ENCODE measurements at regions not wholly inside any gene's neighbourhood (a gene's known extent, or its start where the extent isn't known, plus 50 kb on each side); places are given as distances from the start of the nearest gene placed in this dataset.
"Not testable (repeated sequence)": the region's sequence is repeated elsewhere in the genome, so short reads cannot be mapped to it uniquely, and the experiment has no call there.

DNA sequence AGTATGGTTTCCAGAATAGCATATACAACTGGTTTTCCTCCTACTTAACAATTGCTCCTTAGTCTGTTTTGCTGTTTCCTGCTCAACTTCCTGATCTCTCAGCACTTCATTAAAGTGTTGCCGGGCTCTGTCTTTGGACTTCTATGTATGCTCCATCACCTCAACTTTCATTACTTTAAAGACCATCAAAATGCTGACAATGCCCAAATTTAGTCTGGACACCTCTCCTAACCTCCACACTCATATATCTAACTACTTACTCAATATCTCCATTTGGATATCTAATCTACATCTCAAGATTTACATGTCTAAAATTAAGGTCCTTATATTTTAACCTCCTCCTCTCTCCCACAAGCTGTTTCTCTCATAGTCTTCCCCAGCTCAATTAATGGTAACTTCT is 54.4 kb upstream of the LGR5 start:
- Histone ChIP-seq H3K9me2 (ENCODE audit: insufficient read depth) (no peaks in the 10 kb centered on the region), H4K20me1 (ENCODE audit: insufficient read depth) (no peaks in the 10 kb centered on the region), H3K79me2 (ENCODE audit: low read depth) (no peaks in the 10 kb centered on the region), H3K36me3 (ENCODE audit: low read depth) (no peaks in the 10 kb centered on the region), H3K4me1 (replicated peaks; ENCODE audit: insufficient read depth) (no peaks in the 10 kb centered on the region), H3K4me2 (no peak overlapping the region), H3K4me3 (no peak overlapping the region), H3K27ac (no peak overlapping the region), H3F3A (ENCODE audit: insufficient read depth, low read depth) (no peaks in the 10 kb centered on the region), H3K27me3 (ENCODE audit: insufficient read depth, low read depth) (no peaks in the 10 kb centered on the region), H2AFZ (no peak overlapping the region), H3K9me3 (ENCODE audit: insufficient read depth, low read depth) (no peaks in the 10 kb centered on the region)
- POLR2A ChIA-PET (ENCODE audit: unreplicated experiment): no interaction called here
- CTCF ChIA-PET: no interaction called here
- intact Hi-C loops (cut with micrococcal nuclease; ENCODE audit: unreplicated experiment): no loop called here
- no peak for DNase-seq
- no TSS peak for BruUV-seq (replicated peaks)
- no peak for TF ChIP-seq EZH2 (IDR thresholded peaks at IDR 0.05; ENCODE audit: low read depth)
- TF ChIP-seq, protein P1, sequence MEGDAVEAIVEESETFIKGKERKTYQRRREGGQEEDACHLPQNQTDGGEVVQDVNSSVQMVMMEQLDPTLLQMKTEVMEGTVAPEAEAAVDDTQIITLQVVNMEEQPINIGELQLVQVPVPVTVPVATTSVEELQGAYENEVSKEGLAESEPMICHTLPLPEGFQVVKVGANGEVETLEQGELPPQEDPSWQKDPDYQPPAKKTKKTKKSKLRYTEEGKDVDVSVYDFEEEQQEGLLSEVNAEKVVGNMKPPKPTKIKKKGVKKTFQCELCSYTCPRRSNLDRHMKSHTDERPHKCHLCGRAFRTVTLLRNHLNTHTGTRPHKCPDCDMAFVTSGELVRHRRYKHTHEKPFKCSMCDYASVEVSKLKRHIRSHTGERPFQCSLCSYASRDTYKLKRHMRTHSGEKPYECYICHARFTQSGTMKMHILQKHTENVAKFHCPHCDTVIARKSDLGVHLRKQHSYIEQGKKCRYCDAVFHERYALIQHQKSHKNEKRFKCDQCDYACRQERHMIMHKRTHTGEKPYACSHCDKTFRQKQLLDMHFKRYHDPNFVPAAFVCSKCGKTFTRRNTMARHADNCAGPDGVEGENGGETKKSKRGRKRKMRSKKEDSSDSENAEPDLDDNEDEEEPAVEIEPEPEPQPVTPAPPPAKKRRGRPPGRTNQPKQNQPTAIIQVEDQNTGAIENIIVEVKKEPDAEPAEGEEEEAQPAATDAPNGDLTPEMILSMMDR (conservative IDR thresholded peaks at IDR 0.05): no peak

DNA sequence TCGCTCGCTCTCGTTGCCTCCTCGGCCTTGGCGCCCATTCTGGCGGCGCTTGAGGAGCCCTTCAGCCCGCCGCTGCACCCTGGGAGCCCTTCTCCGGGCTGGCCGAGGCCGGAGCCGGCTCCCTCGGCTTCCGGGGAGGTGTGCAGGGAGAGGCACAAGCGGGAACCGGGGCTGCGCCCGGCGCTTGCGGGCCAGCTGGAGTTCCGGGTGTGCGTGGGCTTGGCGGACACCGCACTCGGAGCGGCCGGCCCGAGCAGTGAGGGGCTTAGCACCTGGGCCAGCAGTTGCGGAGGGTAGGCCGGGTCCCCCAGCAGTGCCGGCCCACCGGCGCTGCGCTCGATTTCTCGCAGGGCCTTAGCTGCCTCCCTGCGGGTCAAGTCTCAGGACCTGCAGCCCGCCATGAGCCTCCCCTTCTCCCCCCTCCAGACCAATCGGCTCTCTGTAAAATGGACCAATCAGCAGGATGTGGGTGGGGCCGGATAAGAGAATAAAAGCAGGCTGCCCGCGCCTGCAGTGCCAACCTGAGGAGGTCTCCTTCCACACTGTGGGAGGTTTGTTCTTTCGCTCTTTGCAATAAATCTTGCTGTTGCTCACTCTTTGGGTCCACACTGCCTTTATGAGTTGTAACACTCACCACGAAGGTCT is 62.8 kb upstream of the LGR5 start:
- POLR2A ChIA-PET (ENCODE audit: unreplicated experiment); H3K27me3 ChIP-seq (ENCODE audit: insufficient read depth, low read depth); H3K4me3 ChIP-seq; H4K20me1 ChIP-seq (ENCODE audit: insufficient read depth); H3K9me2 ChIP-seq (ENCODE audit: insufficient read depth); H2AFZ ChIP-seq; H3K4me2 ChIP-seq; H3K27ac ChIP-seq; H3K9me3 ChIP-seq (ENCODE audit: insufficient read depth, low read depth); H3K36me3 ChIP-seq (ENCODE audit: low read depth); H3K79me2 ChIP-seq (ENCODE audit: low read depth); H3K4me1 ChIP-seq (replicated peaks; ENCODE audit: insufficient read depth); BruUV-seq (replicated peaks); intact Hi-C loops (cut with micrococcal nuclease; ENCODE audit: unreplicated experiment); H3F3A ChIP-seq (ENCODE audit: insufficient read depth, low read depth); DNase-seq: not testable (repeated sequence)
- CTCF ChIA-PET: interaction anchor here (1.0 kb wide), 1 partner anchor 174 kb away, joined by 3 read pairs; no protein-coding TSS in a partner anchor

DNA sequence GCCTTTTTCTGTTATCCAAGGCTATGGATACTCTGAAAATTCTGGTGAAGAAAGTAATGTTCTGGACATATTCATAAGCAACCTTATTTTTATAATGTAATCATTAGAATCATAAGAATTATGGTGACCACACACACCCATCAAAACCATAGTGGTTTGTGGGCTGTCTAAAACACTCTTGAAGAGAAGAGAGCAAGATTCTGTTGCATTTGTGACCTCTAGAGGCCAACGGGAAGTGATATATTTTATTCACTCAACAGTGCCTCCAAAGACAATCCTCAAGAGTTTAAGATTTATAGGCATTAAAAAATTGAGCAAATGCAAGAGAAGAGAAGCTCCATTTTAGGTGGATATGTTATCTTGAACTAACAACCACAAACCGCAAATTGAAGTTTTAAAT is 68.5 kb upstream of the LGR5 start:
- POLR2A ChIA-PET (ENCODE audit: unreplicated experiment): no interaction called here
- no TSS peak for BruUV-seq (replicated peaks)
- no peak overlapping the region for H2AFZ ChIP-seq
- no peaks in the 10 kb centered on the region for H3K9me3 ChIP-seq (ENCODE audit: insufficient read depth, low read depth)
- intact Hi-C loops (cut with micrococcal nuclease; ENCODE audit: unreplicated experiment): no loop called here
- no peaks in the 10 kb centered on the region for H3K4me1 ChIP-seq (replicated peaks; ENCODE audit: insufficient read depth)
- TF ChIP-seq, protein P1 (conservative IDR thresholded peaks at IDR 0.05): no peak
- TF ChIP-seq EZH2 (IDR thresholded peaks at IDR 0.05; ENCODE audit: low read depth): no peak
- CTCF ChIA-PET: no interaction called here
- H3K27me3 ChIP-seq (ENCODE audit: insufficient read depth, low read depth): no peaks in the 10 kb centered on the region
- no peaks in the 10 kb centered on the region; the same call in 1 of the 2 replicates for H3K9me2 ChIP-seq (ENCODE audit: insufficient read depth)
- no peaks in the 10 kb centered on the region for H3K36me3 ChIP-seq (ENCODE audit: low read depth)
- no peak overlapping the region for H3K4me2 ChIP-seq
- no peak overlapping the region for H3K4me3 ChIP-seq
- DNase-seq: no peak
- H3K27ac ChIP-seq: no peak overlapping the region
- no peaks in the 10 kb centered on the region for H4K20me1 ChIP-seq (ENCODE audit: insufficient read depth)
- no peaks in the 10 kb centered on the region for H3K79me2 ChIP-seq (ENCODE audit: low read depth)
- no peaks in the 10 kb centered on the region for H3F3A ChIP-seq (ENCODE audit: insufficient read depth, low read depth)

DNA sequence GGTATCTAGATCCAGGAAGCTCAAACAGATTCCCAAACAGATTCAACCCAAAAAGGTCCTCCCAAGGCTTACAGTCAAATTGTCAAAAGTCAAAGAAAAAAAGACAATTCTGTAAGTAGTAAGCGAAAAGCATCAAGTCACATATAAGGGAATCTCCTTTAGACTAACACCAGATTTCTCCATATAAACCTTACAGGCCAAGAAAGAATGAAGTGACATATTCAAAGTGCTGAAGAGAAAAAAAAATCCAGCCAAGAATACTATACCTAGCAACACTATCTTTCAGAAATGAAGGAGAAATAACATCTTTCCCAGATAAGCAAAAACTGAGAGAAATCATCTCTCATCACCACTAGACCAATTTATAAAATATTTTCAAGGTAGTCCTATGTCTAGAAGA is 79.6 kb upstream of the LGR5 start:
- Histone ChIP-seq H3K27me3 (ENCODE audit: insufficient read depth, low read depth) (no peaks in the 10 kb centered on the region), H3K27ac (no peak overlapping the region), H2AFZ (no peak overlapping the region), H3K4me1 (replicated peaks; ENCODE audit: insufficient read depth) (no peaks in the 10 kb centered on the region), H3K36me3 (ENCODE audit: low read depth) (no peaks in the 10 kb centered on the region), H3K4me2 (no peak overlapping the region), H3K4me3 (no peak overlapping the region), H4K20me1 (ENCODE audit: insufficient read depth) (no peaks in the 10 kb centered on the region), H3K9me2 (ENCODE audit: insufficient read depth) (no peaks in the 10 kb centered on the region), H3F3A (ENCODE audit: insufficient read depth, low read depth) (no peaks in the 10 kb centered on the region), H3K79me2 (ENCODE audit: low read depth) (no peaks in the 10 kb centered on the region), H3K9me3 (ENCODE audit: insufficient read depth, low read depth) (0 out of 2 replicates have a peak, but pooled peaks cover 5% of the 10 kb centered on the region)
- no TSS peak for BruUV-seq (replicated peaks)
- POLR2A ChIA-PET (ENCODE audit: unreplicated experiment): no interaction called here
- CTCF ChIA-PET: no interaction called here
- intact Hi-C loops (cut with micrococcal nuclease; ENCODE audit: unreplicated experiment): no loop called here
- no peak for TF ChIP-seq EZH2 (IDR thresholded peaks at IDR 0.05; ENCODE audit: low read depth)
- TF ChIP-seq, protein P1 (conservative IDR thresholded peaks at IDR 0.05): no peak
- no peak for DNase-seq

All from PC-9 (cell line).